Neutrophil (primary cell): ENCODE measurements at regions not wholly inside any gene's neighbourhood (a gene's known extent, or its start where the extent isn't known, plus 50 kb on each side); places are given as distances from the start of the nearest gene placed in this dataset.
"Not testable (repeated sequence)": the region's sequence is repeated elsewhere in the genome, so short reads cannot be mapped to it uniquely, and the experiment has no call there.

Experiments
- H3K27ac ChIP-seq: fragments of 200-600 bp; sonication (generic); 2 replicates; pipeline ENCODE4 v1.5.1; 2016; ENCODE audit warnings: mild to moderate bottlenecking, moderate library complexity
- H3K27me3 ChIP-seq: fragments of 200-600 bp; sonication (generic); 2 replicates; pipeline ENCODE4 v1.6.0; 2016; ENCODE audit warnings: mild to moderate bottlenecking
- H3K36me3 ChIP-seq: fragments of 200-600 bp; sonication (generic); 2 replicates; pipeline ENCODE4 v1.5.1; 2017
- H3K4me1 ChIP-seq, 2 experiments: fragments of 200-600 bp in 1 of 2; sonication (generic) in 1 of 2; 1 replicate in 1 of 2; 2 replicates in 1 of 2; pipeline versions ENCODE4 v1.5.1 to v1.6.1; 2013 to 2016; ENCODE audit warnings: low read depth in 1 of 2, low read length in 1 of 2, mild to moderate bottlenecking in 1 of 2, moderate library complexity in 1 of 2; ENCODE audit not compliant: control insufficient read depth in 1 of 2, insufficient read depth in 1 of 2
- H3K4me3 ChIP-seq, 2 experiments: fragments of 200-600 bp in 1 of 2; sonication (generic) in 1 of 2; 1 replicate in 1 of 2; 2 replicates in 1 of 2; pipeline ENCODE4 v1.5.1; 2013 to 2016; ENCODE audit warnings: low read depth in 1 of 2, low read length in 1 of 2, mild to moderate bottlenecking in 1 of 2, moderate library complexity in 1 of 2
- H3K9me3 ChIP-seq: fragments of 200-600 bp; sonication (generic); 2 replicates; pipeline ENCODE4 v1.5.1; 2016
- TF ChIP-seq, protein P1 (sequence below): fragments of 200-600 bp; sonication (generic); IDR thresholded peaks from 2 replicates; pipeline ENCODE4 v1.5.1; 2016; ENCODE audit warnings: antibody characterized with exemption

DNA sequence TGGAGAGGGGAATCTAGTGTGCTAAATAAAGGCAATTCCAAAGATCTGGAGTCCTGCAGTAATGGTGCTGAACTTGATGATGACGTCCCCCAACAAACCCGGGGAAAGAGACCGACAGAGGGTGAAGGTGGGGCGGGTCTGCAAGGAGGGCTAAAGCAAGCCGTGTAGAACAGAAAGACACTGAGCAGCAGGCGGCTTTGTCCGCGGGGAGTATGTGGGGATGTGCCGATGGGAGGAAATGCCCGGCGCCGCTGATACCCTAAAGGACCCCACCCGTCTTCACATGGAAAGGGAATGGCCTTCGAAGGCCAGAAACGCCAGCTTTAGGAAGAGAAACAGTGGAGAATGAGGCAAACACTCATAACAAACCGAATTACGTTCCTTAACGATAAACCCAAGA is 528.9 kb downstream of the ZNF674 start:
- no peaks in the 10 kb centered on the region for H3K36me3 ChIP-seq
- no peak overlapping the region for H3K27ac ChIP-seq
- H3K27me3 ChIP-seq, result no peaks in the 10 kb centered on the region
- H3K4me1 ChIP-seq, result no peaks in the 10 kb centered on the region
- H3K4me3 ChIP-seq, result no peak overlapping the region
- no peaks in the 10 kb centered on the region for H3K9me3 ChIP-seq
- TF ChIP-seq, protein P1, sequence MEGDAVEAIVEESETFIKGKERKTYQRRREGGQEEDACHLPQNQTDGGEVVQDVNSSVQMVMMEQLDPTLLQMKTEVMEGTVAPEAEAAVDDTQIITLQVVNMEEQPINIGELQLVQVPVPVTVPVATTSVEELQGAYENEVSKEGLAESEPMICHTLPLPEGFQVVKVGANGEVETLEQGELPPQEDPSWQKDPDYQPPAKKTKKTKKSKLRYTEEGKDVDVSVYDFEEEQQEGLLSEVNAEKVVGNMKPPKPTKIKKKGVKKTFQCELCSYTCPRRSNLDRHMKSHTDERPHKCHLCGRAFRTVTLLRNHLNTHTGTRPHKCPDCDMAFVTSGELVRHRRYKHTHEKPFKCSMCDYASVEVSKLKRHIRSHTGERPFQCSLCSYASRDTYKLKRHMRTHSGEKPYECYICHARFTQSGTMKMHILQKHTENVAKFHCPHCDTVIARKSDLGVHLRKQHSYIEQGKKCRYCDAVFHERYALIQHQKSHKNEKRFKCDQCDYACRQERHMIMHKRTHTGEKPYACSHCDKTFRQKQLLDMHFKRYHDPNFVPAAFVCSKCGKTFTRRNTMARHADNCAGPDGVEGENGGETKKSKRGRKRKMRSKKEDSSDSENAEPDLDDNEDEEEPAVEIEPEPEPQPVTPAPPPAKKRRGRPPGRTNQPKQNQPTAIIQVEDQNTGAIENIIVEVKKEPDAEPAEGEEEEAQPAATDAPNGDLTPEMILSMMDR, result no peak

DNA sequence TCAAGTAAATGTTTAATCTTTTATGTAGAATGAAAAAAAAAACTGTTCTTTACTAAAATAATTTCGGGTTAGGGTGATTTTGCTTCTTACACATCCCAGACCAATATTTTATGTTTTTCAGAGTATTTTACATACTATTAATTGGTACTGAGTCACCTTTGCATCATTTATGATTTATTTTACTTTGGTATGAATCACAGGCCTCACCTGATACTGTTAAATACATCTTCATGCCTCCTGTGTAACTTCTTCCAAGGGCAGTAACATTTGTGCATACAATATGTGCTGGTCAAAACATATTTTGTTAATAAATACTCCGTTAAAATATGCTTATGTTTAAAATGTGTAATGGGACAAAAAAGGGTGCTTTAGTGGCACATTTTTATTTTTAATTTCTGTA is 529.6 kb downstream of the ZNF674 start:
- TF ChIP-seq, protein P1, result no peak
- no peaks in the 10 kb centered on the region for H3K9me3 ChIP-seq
- no peak overlapping the region for H3K27ac ChIP-seq
- H3K27me3 ChIP-seq, result no peaks in the 10 kb centered on the region
- H3K4me3 ChIP-seq, result no peak overlapping the region
- no peaks in the 10 kb centered on the region for H3K4me1 ChIP-seq
- no peaks in the 10 kb centered on the region for H3K36me3 ChIP-seq

DNA sequence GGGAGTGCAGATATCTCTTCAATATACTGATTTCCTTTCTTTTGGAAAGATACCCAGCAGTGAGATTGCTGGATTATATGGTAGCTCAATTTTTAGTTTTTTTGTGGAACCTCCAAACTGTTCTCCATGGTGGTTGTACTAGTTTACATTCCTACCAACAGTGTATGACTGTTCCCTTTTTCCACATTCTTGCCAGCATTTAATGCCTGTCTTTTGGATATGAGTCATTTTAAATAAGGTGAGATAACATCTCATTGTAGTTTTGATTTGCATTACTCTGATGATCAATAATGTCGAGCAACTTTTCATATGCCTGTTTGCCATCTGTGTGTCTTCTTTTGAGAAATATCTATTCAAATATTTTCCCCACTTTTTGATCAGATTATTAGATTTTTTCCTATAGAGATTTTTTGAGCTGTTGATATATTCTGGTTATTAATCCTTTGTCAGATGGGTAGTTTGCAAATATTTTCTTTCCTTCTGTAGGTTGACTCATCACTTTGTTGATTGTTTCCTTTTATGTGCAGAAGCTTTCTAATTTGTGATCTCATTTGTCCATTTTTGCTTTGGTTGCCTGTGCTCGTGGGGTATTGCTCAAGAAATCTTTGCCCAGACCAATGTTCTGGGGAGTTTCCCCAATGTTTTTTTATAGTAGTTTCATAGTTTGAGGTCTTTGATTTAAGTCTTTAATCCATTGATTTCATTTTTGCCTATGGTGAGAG is 552.7 kb downstream of the ZNF674 start:
- Histone ChIP-seq H3K9me3 (no peaks in the 10 kb centered on the region), H3K27me3 (no peaks in the 10 kb centered on the region), H3K36me3 (no peaks in the 10 kb centered on the region), H3K4me1 (no peaks in the 10 kb centered on the region), H3K4me3 (no peak overlapping the region), H3K27ac (no peak overlapping the region)
- TF ChIP-seq, protein P1, result no peak

DNA sequence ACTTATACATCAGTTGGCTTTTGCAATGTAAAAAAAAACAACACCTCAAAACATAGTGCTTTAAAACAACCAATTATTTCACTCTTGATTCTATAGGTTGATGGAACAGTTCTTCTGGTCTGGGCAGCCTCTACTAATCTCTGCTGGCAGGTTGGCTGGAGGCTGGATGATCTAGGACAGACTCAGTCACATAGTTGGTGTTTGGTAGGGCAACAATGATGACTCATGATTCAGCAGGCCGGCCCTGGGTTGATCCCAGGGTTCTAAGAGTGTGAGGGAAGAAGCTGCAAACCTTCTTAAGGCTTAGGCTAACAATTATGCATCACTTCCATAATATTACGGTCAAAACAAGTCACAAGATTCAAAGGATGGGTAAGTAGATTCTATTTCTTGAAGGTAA is 558.2 kb downstream of the ZNF674 start:
- Histone ChIP-seq H3K36me3 (no peaks in the 10 kb centered on the region), H3K27ac (no peak overlapping the region), H3K4me3 (no peak overlapping the region)

DNA sequence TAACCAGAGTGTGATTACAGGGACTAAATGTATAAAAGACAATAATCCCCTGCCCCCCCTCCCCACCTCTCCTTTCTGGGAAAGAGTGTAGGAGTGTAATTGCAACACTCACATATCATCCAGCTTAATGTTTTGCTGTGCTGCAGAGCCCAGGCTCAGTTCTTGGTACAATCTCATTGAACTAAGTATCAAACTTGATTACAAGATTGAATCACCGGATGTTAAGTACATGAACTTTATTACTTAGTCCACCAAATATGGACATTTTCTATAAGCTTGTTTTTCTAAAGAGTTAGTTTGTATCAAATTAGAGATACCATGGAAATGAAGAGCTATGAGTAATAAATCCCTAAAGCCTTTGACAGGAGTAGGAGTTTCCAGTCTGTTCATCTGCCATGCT is 559.1 kb downstream of the ZNF674 start:
- H3K27me3 ChIP-seq, result no peaks in the 10 kb centered on the region
- TF ChIP-seq, protein P1, result no peak
- no peak overlapping the region for H3K27ac ChIP-seq
- H3K4me3 ChIP-seq, result no peak overlapping the region
- H3K4me1 ChIP-seq, result no peaks in the 10 kb centered on the region
- H3K36me3 ChIP-seq, result no peaks in the 10 kb centered on the region
- no peaks in the 10 kb centered on the region for H3K9me3 ChIP-seq

More for the DNA sequence above, 558.2 kb downstream of the ZNF674 start:
- H3K27me3 ChIP-seq, result no peaks in the 10 kb centered on the region
- H3K4me1 ChIP-seq, result no peaks in the 10 kb centered on the region
- TF ChIP-seq, protein P1, result no peak
- H3K9me3 ChIP-seq, result no peaks in the 10 kb centered on the region

DNA sequence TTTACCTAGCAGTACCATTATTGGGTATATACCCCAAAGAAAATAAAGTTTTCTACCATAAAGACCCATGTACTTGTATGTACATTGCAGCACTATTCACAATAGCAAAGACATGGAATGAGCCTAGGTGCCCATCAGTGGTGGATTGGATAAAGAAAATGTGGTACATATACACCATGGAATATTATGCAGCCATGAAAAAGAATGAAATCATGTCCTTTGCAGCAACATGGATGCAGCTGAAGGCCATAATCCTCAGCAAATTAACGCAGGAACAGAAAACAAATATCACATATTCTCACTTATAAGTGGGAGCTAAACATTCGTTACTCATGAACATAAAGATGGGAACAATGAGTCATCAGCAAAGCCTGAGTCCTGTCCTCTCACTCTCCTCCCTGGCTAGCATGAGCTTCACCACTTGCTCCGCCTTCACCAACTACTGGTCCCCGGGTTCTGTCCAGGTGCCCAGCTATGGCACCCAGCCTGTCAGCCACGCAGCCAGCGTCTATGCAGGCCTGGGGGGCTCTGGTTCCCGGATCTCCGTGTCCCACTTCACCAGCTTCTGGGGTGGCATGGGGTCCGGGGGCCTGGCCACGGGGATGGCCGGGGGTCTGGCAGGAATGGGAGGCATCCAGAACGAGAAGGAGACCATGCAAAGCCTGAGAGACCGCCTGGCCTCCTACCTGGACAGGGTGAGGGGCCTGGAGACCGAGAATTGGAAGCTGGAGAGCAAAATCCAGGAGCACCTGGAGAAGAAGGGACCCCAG is 562.1 kb downstream of the ZNF674 start:
- H3K36me3 ChIP-seq, H3K4me1 ChIP-seq, H3K9me3 ChIP-seq, H3K27ac ChIP-seq, H3K4me3 ChIP-seq, H3K27me3 ChIP-seq: not testable (repeated sequence)
